IPS-NIHi7 (cell line): ENCODE measurements at regions not wholly inside any gene's neighbourhood (a gene's known extent, or its start where the extent isn't known, plus 50 kb on each side); places are given as distances from the start of the nearest gene placed in this dataset.
A peak's percentile ranks its signal among the peaks of the same experiment; 100 is the strongest.

Experiments used
- DNase-seq: peaks from one replicate; pipeline ENCODE4 v3.0.0; 2012; ENCODE audit warnings: mixed read lengths; ENCODE audit errors: extremely low spot score

- DNase-seq, result no peak
These were observed 141.1 kb upstream of the ZXDA start for GRCh38 chrX:58051346-58051745.

- DNase-seq, result no peak
These were observed 133.9 kb upstream of the ZXDA start for GRCh38 chrX:58044130-58044529.

DNA sequence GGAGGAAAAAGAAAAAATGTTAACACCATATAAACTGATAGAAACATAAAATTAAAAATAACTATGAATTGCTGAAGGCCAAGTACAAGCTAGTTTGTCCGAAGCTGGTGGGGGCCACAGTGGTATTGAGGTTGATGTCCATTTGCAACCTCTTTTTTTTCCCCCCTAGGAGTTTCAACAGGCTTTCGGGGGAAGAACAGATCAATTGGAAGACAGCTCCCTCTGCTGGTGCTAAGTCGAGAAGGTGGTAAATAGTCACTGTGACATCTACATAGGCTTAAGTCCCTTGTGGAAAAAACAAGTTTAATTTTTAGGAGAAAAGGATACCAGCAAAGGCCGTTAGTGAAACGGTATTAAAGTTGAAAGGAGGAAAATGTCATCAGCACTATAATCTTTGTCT is 115.7 kb upstream of the ZXDA start:
- peak; percentile 14 for DNase-seq

- DNase-seq, result no peak
These were observed 75.7 kb upstream of the ZXDA start for GRCh38 chrX:57985951-57986350.

GRCh38 chrX:57984620-57985019 is 74.4 kb upstream of the ZXDA start:
- no peak for DNase-seq

DNA sequence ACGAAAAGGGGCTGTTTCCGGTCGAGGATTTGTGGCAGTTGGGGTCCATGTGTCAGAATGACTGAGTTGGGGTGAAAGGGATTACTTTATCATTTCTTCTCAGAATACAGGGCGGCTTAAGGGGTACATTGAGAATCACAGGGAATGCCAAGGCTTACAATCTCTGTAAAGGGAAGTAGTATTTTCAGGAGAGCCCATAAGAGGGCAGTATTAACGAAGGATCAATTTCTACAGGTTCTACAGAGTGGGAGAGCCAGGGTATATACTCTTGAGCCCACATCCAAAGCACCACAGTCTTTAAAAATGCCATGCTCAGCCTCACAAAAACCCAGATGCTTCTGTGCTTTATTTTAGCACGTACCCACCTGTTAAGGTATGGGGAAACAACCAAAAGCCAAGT is 67.7 kb upstream of the ZXDA start:
- no peak for DNase-seq

DNA sequence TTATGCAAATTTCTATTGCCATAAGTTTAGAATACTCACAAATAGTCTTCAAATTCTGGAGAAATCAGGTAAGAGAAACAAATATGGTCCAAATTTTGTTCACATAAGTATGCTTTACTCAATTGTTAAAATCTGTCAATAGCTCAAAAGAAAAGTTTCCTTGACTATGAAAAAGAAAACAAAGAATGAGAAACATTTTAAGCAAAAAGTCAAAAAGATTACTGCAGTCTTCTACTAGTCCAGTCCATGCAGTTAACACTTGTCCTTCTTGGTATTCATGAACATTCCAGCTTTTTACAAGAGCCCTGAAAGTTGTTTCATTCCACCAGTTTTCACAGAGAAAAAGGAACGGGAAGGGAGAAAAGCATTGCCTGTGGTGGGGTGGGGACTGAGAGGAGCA is 54.7 kb upstream of the ZXDA start:
- DNase-seq, result no peak
